AG10803 (cell line): ENCODE measurements at regions not wholly inside any gene's neighbourhood (a gene's known extent, or its start where the extent isn't known, plus 50 kb on each side); places are given as distances from the start of the nearest gene placed in this dataset.
A peak's percentile ranks its signal among the peaks of the same experiment; 100 is the strongest.

ENCODE experiments used
- DNase-seq: peaks from one replicate; pipeline ENCODE4 v3.0.0; 2010; ENCODE audit warnings: low read depth
- H3K4me3 ChIP-seq: 2 replicates; pipeline ENCODE4 v1.5.1; 2011; ENCODE audit warnings: mild to moderate bottlenecking, low read length, control low read depth
- TF ChIP-seq, protein P1 (sequence below): conservative IDR thresholded peaks from 2 replicates; pipeline ENCODE4 v1.5.1; 2011; ENCODE audit warnings: mild to moderate bottlenecking, low read length, control low read depth, inconsistent platforms

DNA sequence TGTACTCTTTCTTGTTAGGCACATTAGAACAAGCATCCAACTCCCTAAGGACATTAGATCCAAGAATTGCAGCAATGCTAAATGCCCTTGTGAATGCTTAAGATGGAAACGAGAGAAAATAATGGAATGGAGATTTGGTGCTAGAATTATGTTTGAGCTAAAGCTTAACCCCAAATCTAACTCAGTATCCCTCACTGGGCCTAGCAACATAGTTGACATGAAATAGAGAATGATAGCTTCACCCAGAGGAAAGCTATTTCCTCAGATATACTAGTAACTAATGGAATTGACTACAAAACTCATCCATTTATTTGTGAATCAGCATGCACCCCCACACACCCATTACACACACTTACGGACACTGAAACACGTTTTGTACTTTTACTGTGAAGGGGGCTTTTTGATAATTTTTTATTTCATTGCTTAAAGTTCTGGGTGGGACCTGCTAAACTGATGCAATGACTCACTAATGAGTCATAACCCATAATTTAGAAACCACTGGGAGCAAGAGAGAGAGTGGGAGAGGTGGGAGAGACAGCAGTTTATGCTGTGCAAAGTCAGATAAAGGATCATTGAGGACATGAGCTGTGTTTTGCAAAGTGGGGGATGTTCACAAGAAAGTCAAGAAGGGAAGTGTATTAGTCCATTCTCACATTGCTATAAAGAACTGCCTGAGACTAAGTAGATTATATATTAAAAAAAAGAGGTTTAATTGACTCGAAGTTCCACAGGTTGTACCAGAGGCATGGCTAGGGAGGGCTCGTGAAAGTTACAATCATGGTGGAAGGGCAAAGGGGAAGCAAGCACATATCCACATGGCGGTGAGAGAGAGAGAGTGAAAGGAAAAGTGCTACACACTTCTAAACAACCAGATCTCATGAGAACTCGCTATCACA is 382.7 kb downstream of the SFMBT2 start:
- DNase-seq = peak; percentile 2
- H3K4me3 ChIP-seq = no peak overlapping the region
- TF ChIP-seq, protein P1, sequence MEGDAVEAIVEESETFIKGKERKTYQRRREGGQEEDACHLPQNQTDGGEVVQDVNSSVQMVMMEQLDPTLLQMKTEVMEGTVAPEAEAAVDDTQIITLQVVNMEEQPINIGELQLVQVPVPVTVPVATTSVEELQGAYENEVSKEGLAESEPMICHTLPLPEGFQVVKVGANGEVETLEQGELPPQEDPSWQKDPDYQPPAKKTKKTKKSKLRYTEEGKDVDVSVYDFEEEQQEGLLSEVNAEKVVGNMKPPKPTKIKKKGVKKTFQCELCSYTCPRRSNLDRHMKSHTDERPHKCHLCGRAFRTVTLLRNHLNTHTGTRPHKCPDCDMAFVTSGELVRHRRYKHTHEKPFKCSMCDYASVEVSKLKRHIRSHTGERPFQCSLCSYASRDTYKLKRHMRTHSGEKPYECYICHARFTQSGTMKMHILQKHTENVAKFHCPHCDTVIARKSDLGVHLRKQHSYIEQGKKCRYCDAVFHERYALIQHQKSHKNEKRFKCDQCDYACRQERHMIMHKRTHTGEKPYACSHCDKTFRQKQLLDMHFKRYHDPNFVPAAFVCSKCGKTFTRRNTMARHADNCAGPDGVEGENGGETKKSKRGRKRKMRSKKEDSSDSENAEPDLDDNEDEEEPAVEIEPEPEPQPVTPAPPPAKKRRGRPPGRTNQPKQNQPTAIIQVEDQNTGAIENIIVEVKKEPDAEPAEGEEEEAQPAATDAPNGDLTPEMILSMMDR = no peak

DNA sequence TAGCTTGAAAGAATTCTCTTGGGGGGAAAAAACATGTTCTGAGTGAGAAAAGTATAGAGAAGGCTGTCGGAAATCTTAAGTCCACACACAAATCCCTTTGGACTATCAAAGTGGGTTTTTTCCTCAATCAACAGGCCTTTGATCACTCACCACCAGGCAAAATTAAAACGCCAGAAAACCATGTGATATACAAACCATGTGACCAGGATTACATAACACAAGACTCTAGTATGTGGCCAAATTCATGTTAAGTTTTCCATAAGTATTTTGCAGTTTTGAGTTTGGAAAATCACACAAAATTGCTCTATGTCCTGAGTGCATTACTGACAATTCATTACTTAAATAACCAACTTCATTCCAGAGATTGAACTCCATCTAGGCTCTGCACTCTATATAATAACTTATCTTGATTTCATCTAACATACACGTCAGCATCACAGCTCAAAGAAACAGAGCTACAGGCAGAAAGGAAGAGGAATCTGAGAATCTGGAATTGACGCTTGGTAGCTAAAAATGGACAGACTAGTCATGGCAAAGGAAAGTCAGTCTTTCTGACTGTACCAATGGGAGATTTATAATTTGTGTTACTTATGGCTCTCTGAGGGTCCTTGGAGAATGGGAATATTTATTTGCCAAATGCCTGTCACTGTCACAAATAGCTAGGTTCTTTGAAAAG is 383.5 kb downstream of the SFMBT2 start:
- TF ChIP-seq, protein P1 = no peak
- no peak for DNase-seq
- no peak overlapping the region for H3K4me3 ChIP-seq

DNA sequence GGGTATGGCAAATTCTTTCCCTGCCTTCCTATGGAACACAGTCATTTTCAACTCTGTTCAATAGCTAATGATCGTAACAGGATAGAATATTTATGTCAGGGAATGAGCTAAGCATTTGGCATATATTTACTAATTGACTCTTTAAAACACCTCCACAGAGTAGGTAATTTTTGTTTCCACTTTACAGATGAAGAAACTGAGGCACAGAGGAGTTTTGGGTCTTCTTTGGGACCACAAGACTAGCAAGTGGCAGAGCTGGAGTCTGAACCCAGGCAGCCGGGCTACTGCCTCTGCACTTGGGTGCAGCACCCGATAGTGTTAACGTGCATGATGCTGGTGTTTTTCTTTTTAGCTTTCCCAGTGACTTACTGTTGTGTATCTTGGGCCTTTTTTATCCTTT is 384.0 kb downstream of the SFMBT2 start:
- TF ChIP-seq, protein P1 = no peak
- DNase-seq = no peak
- no peak overlapping the region for H3K4me3 ChIP-seq

DNA sequence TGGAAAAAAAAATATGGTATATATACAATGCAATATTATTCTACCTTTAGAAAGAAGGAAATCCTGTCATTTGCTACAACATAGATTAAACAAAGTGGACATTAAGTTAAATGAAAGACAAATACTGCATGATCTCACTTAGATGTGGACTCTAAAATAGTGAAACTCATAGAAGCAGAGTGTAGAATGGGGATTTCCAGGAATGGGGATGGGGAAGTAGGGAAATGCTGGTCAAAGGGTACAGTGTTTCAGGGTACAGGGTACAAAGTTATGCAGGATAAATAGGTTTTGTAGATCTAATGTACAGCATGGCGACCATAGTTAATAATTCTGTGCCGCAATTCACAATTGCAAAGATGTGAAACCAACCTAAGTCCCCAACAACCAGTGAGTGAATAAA is 385.5 kb downstream of the SFMBT2 start:
- TF ChIP-seq, protein P1 = no peak
- no peak for DNase-seq

DNA sequence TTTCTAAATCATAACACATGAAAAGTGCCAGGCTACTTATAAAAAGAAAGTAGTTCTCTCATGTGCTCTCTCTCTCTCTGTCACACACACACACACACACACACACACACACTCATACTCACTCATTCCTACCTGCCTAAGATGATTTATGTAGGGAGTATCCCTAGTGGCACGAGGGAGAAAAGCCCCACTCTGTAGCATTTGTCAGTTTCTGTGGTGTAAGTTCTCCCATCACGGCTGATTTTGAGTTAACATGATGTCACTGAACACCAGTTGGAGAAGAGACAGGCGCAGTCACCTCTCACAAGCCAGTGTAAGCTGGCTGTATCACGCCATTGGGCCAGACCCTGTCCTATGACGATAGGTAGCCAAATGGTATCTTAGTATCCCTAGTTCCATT is 395.4 kb downstream of the SFMBT2 start:
- TF ChIP-seq, protein P1 = no peak
- H3K4me3 ChIP-seq = no peak overlapping the region
- no peak for DNase-seq

More for the DNA sequence above, 385.5 kb downstream of the SFMBT2 start:
- no peak overlapping the region for H3K4me3 ChIP-seq

DNA sequence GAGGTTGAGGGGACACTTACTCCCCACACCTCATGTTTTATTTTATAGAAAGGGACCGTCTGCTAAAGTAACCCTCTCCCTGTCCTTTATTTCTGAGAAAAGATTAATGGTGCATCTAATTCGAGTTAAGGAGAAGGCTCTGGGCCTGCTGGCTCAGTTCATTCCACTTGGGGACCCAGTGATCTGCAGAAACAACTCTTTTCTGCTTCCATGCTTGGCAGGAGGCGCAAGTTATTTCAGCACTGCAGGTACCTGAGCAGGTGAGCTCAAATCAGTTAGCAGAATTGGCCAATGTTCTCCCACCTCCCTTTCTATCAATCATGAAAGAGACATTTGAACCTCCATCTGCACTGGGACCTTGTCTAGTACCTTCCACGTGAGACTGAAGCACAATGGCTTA is 396.1 kb downstream of the SFMBT2 start:
- H3K4me3 ChIP-seq = no peak overlapping the region
- TF ChIP-seq, protein P1 = no peak
- DNase-seq = no peak

DNA sequence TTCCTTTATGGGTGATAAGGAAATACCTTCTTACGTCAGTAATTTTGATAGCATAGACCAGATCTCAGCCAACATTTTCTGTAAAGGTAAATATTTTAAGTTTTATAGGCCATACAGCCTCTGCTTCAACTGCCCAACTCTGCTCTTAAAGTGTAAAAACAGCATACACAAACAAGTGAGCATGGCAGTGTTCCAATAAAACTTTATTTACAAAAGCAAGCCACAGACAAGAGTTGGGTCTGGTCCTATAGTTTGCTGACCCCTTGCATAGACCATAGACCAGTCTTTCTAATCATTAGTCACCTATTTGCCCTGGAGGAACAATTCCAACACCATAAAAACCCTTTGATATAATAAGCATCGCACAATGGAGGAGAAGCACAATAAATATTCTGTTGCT is 398.8 kb downstream of the SFMBT2 start:
- DNase-seq = no peak
- TF ChIP-seq, protein P1 = no peak
- no peak overlapping the region for H3K4me3 ChIP-seq
